K562 (cell line): ENCODE measurements at regions not wholly inside any gene's neighbourhood (a gene's known extent, or its start where the extent isn't known, plus 50 kb on each side); places are given as distances from the start of the nearest gene placed in this dataset.

Source experiments
- CBX3 ChIP-seq, 2 experiments: IDR thresholded peaks; 1 replicate in 1 of 2; 2 replicates in 1 of 2; pipeline ENCODE4 v1.6.1; 2012; ENCODE audit warnings: inconsistent platforms in 2 of 2, low read length in 2 of 2, borderline replicate concordance in 1 of 2, control low read depth in 1 of 2
- FOXA3 ChIP-seq, 2 experiments: fragments of 450-650 bp in 1 of 2; sonication (generic) in 1 of 2; formaldehyde crosslinking; IDR thresholded peaks in 1 of 2; conservative IDR thresholded peaks in 1 of 2; 2 replicates each; pipeline versions ENCODE4 v1.4.0 to v1.8.0; 2020 to 2022; ENCODE audit warnings: mild to moderate bottlenecking in 2 of 2, missing genetic modification reagents in 1 of 2
- MCM7 ChIP-seq, 2 experiments: fragments of 450-650 bp; IDR thresholded peaks; 2 replicates each; pipeline ENCODE4 v1.6.1; 2016 to 2018
- NUFIP1 ChIP-seq: fragments of 450-650 bp; IDR thresholded peaks from 2 replicates; pipeline ENCODE4 v1.6.1; 2018; ENCODE audit not compliant: partially characterized antibody
- POLR2H ChIP-seq: IDR thresholded peaks from 2 replicates; pipeline ENCODE4 v1.6.1; 2016; ENCODE audit warnings: missing genetic modification characterization, low read depth, mild to moderate bottlenecking, control low read depth, missing compliant biosample characterization, moderate library complexity
- RBM15 ChIP-seq: fragments of 200-400 bp; formaldehyde crosslinking; IDR thresholded peaks from 2 replicates; pipeline ENCODE4 v1.6.1; 2018; ENCODE audit warnings: mild to moderate bottlenecking, low read length, moderate library complexity; ENCODE audit not compliant: insufficient read depth
- RBM17 ChIP-seq: fragments of 200-400 bp; formaldehyde crosslinking; IDR thresholded peaks from 2 replicates; pipeline ENCODE4 v1.6.1; 2017; ENCODE audit warnings: low read depth, mild to moderate bottlenecking, low read length, borderline replicate concordance
- TFAM ChIP-seq: fragments of 250-450 bp; sonication (Bioruptor Pico); conservative IDR thresholded peaks from 2 replicates; pipeline ENCODE4 v1.5.0; 2021; ENCODE audit warnings: mild to moderate bottlenecking, moderate library complexity
- ZNF398 ChIP-seq: fragments of 250-450 bp; sonication (Bioruptor Pico); IDR thresholded peaks from 2 replicates; pipeline ENCODE4 v1.8.0; 2021; ENCODE audit warnings: moderate library complexity, mild to moderate bottlenecking, inconsistent platforms
- ZNF41 ChIP-seq: fragments of 250-450 bp; sonication (Bioruptor Pico); conservative IDR thresholded peaks from 2 replicates; pipeline ENCODE4 v1.4.0; 2020; ENCODE audit warnings: mild to moderate bottlenecking

GRCh38 chr1:115193046-115193828 lies 103.9 kb upstream of the TSPAN2 start (continued):
- no peak for TF ChIP-seq RBM17
- TF ChIP-seq MCM7 (IDR thresholded peaks at IDR 0.05), result no peak
- no peak for TF ChIP-seq ZNF41 (CRISPR knock-in tag)
- no peak for TF ChIP-seq CBX3 (IDR thresholded peaks at IDR 0.05; ENCODE audit: borderline replicate concordance in 1 of 2, low read length in 2 of 2)
- TF ChIP-seq POLR2H, result no peak
- TF ChIP-seq TFAM (CRISPR knock-in tag), result no peak
- TF ChIP-seq ZNF398 (CRISPR knock-in tag), result no peak
- TF ChIP-seq FOXA3 (CRISPR knock-in tag; conservative IDR thresholded peaks at IDR 0.05 in 1 of 2, IDR thresholded peaks at IDR 0.05 in 1 of 2), result no peak
- no peak for TF ChIP-seq RBM15
- no peak for TF ChIP-seq NUFIP1
